HepG2 (cell line): ENCODE measurements at regions not wholly inside any gene's neighbourhood (a gene's known extent, or its start where the extent isn't known, plus 50 kb on each side); places are given as distances from the start of the nearest gene placed in this dataset.
A peak's percentile ranks its signal among the peaks of the same experiment; 100 is the strongest.

ENCODE experiments used
- ARID5B ChIP-seq: IDR thresholded peaks from 2 replicates; pipeline ENCODE4 v1.4.0; 2020; ENCODE audit warnings: mild to moderate bottlenecking, missing genetic modification reagents
- BHLHE40 ChIP-seq: IDR thresholded peaks from 2 replicates; pipeline ENCODE4 v1.6.1; 2011; ENCODE audit warnings: low read length, improper control_type of control experiment
- CREB1 ChIP-seq, 2 experiments: fragments of 450-650 bp in 1 of 2; IDR thresholded peaks; 2 replicates each; pipeline ENCODE4 v1.6.1; 2016 to 2017; ENCODE audit warnings: control low read depth in 1 of 2, mild to moderate bottlenecking in 1 of 2, missing compliant biosample characterization in 1 of 2, missing genetic modification characterization in 1 of 2
- FOXA3 ChIP-seq: IDR thresholded peaks from 2 replicates; pipeline ENCODE4 v1.6.1; 2016; ENCODE audit warnings: missing genetic modification reagents, missing compliant biosample characterization
- FOXP4 ChIP-seq: sonication (generic); formaldehyde crosslinking; IDR thresholded peaks from 2 replicates; pipeline ENCODE4 v1.4.0; 2020; ENCODE audit warnings: missing genetic modification reagents
- HMG20A ChIP-seq: IDR thresholded peaks from 2 replicates; pipeline ENCODE4 v1.6.1; 2016; ENCODE audit warnings: borderline replicate concordance
- NFIC ChIP-seq: IDR thresholded peaks from 2 replicates; pipeline ENCODE4 v1.6.1; 2012; ENCODE audit warnings: mild to moderate bottlenecking, low read length, inconsistent platforms
- RARA ChIP-seq: IDR thresholded peaks from 2 replicates; pipeline ENCODE4 v1.6.1; 2016; ENCODE audit warnings: missing genetic modification reagents, missing compliant biosample characterization
- RBFOX2 ChIP-seq: fragments of 200-400 bp; formaldehyde crosslinking; IDR thresholded peaks from 2 replicates; pipeline ENCODE4 v1.6.1; 2017; ENCODE audit warnings: low read depth, mild to moderate bottlenecking, low read length
- SAP130 ChIP-seq: IDR thresholded peaks from 2 replicates; pipeline ENCODE4 v1.6.1; 2016; ENCODE audit warnings: low read depth

- peak; percentile 30; the same call in 1 of the 2 replicates for TF ChIP-seq FOXP4 (CRISPR knock-in tag)
- peak; percentile 62 for TF ChIP-seq ARID5B (CRISPR knock-in tag)
- TF ChIP-seq BHLHE40, result no peak
- TF ChIP-seq CREB1 (IDR thresholded peaks at IDR 0.05), result no peak
- 0 out of 2 replicates have a peak, but pooled peaks have one; percentile 15 for TF ChIP-seq CREB1 (CRISPR knock-in tag; IDR thresholded peaks at IDR 0.05)
- no peak for TF ChIP-seq RBFOX2
- TF ChIP-seq SAP130 (CRISPR knock-in tag), result peak; percentile 23; the same call in 1 of the 2 replicates
- peak; percentile 78 for TF ChIP-seq FOXA3 (CRISPR knock-in tag)
- peak; percentile 27; the same call in 1 of the 2 replicates for TF ChIP-seq RARA (CRISPR knock-in tag)
- peak; percentile 57; the same call in 1 of the 2 replicates for TF ChIP-seq NFIC
- TF ChIP-seq HMG20A (CRISPR knock-in tag), result peak; percentile 41; the same call in 1 of the 2 replicates
These were observed 237.6 kb upstream of the UBE2E3 start (continued) for GRCh38 chr2:180742801-180743200.
